ENCODE measurements at regions not wholly inside any gene's neighbourhood (a gene's known extent, or its start where the extent isn't known, plus 50 kb on each side); places are given as distances from the start of the nearest gene placed in this dataset.

GRCh38 chr11:45597097-45597496, 68.3 kb downstream of the CHST1 start:
- TF ChIP-seq CTCF (IDR thresholded peaks at IDR 0.05) (no peak), POLR2A (IDR thresholded peaks at IDR 0.05) (no peak)
- Histone ChIP-seq H3K9me3 (replicated peaks in 1 of 3) (no peaks in the 10 kb centered on the region), H3K27ac (no peak overlapping the region), H3K4me1 (replicated peaks in 1 of 2) (no peaks in the 10 kb centered on the region), H3K36me3 (replicated peaks in 1 of 2) (no peaks in the 10 kb centered on the region), H3K4me3 (no peak overlapping the region), H3K27me3 (peaks cover 2% of the 10 kb centered on the region)
- no peak for DNase-seq
- WGBS, 4 donors = 63 to 74% (median 65%) methylated on average over 3 of the region's 3 CpGs
- intact Hi-C loops (cut with DNase I) = no loop called here

GRCh38 chr11:45596571-45596970, 68.9 kb downstream of the CHST1 start:
- H3K9me3 ChIP-seq (replicated peaks in 1 of 3) = no peaks in the 10 kb centered on the region
- no peak overlapping the region for H3K4me3 ChIP-seq
- no peaks in the 10 kb centered on the region for H3K4me1 ChIP-seq (replicated peaks in 1 of 2)
- TF ChIP-seq CTCF (IDR thresholded peaks at IDR 0.05) (no peak), POLR2A (IDR thresholded peaks at IDR 0.05) (no peak)
- no peaks in the 10 kb centered on the region for H3K36me3 ChIP-seq (replicated peaks in 1 of 2)
- peaks cover 2% of the 10 kb centered on the region for H3K27me3 ChIP-seq
- 58 to 78% (median 67%) methylated on average over 6 of the region's 6 CpGs for WGBS, 4 donors
- H3K27ac ChIP-seq = no peak overlapping the region
- intact Hi-C loops (cut with DNase I) = no loop called here
- DNase-seq = no peak

- TF ChIP-seq CTCF (IDR thresholded peaks at IDR 0.05) (no peak), POLR2A (IDR thresholded peaks at IDR 0.05) (no peak)
- intact Hi-C loops (cut with DNase I) = no loop called here
- Histone ChIP-seq H3K4me1 (replicated peaks in 1 of 2) (no peaks in the 10 kb centered on the region), H3K27me3 (peaks cover under 1% of the 10 kb centered on the region), H3K27ac (no peak overlapping the region), H3K36me3 (replicated peaks in 1 of 2) (no peaks in the 10 kb centered on the region), H3K4me3 (no peak overlapping the region), H3K9me3 (replicated peaks in 1 of 3) (no peaks in the 10 kb centered on the region)
- DNase-seq = no peak
- WGBS, 4 donors = 78 to 95% (median 89%) methylated on average over 4 of the region's 4 CpGs
These were observed 71.4 kb downstream of the CHST1 start for GRCh38 chr11:45593992-45594391.

- TF ChIP-seq POLR2A (IDR thresholded peaks at IDR 0.05) (no peak), CTCF (IDR thresholded peaks at IDR 0.05) (no peak)
- 58 to 80% (median 75%) methylated on average over 6 of the region's 6 CpGs for WGBS, 4 donors
- Histone ChIP-seq H3K9me3 (replicated peaks in 1 of 3) (no peaks in the 10 kb centered on the region), H3K4me1 (replicated peaks in 1 of 2) (no peaks in the 10 kb centered on the region), H3K4me3 (no peak overlapping the region), H3K27ac (no peak overlapping the region), H3K27me3 (no peaks in the 10 kb centered on the region), H3K36me3 (replicated peaks in 1 of 2) (no peaks in the 10 kb centered on the region)
- DNase-seq = no peak
- intact Hi-C loops (cut with DNase I) = no loop called here
These were observed 72.8 kb downstream of the CHST1 start for GRCh38 chr11:45592636-45593035.
